ENCODE measurements at regions not wholly inside any gene's neighbourhood (a gene's known extent, or its start where the extent isn't known, plus 50 kb on each side); places are given as distances from the start of the nearest gene placed in this dataset.

GRCh38 chr3:125645616-125646015 is 50.3 kb upstream of the OSBPL11 start:
- in situ Hi-C loops (cut with MboI; ENCODE audit: low sequenced_read_pairs, unreplicated experiment): no loop called here
- TF ChIP-seq CTCF (IDR thresholded peaks at IDR 0.05; ENCODE audit: borderline replicate concordance, control extremely low read depth, extremely low read depth, insufficient read depth, missing control alignments): no peak
- no peak for DNase-seq (ENCODE audit: low spot score)

GRCh38 chr3:125646581-125646980 is 51.3 kb upstream of the OSBPL11 start:
- in situ Hi-C loops (cut with MboI; ENCODE audit: low sequenced_read_pairs, unreplicated experiment): no loop called here
- no peak for DNase-seq (ENCODE audit: low spot score)
- TF ChIP-seq CTCF (IDR thresholded peaks at IDR 0.05; ENCODE audit: borderline replicate concordance, control extremely low read depth, extremely low read depth, insufficient read depth, missing control alignments): no peak

GRCh38 chr3:125647318-125648014 is 52.2 kb upstream of the OSBPL11 start:
- in situ Hi-C loops (cut with MboI; ENCODE audit: low sequenced_read_pairs, unreplicated experiment): no loop called here
- DNase-seq (ENCODE audit: low spot score): no peak
- TF ChIP-seq CTCF (IDR thresholded peaks at IDR 0.05; ENCODE audit: borderline replicate concordance, control extremely low read depth, extremely low read depth, insufficient read depth, missing control alignments): no peak

GRCh38 chr3:125651244-125651643 is 55.9 kb upstream of the OSBPL11 start:
- in situ Hi-C loops (cut with MboI; ENCODE audit: low sequenced_read_pairs, unreplicated experiment): no loop called here
- TF ChIP-seq CTCF (IDR thresholded peaks at IDR 0.05; ENCODE audit: borderline replicate concordance, control extremely low read depth, extremely low read depth, insufficient read depth, missing control alignments): no peak

GRCh38 chr3:125652349-125652748 is 57.1 kb upstream of the OSBPL11 start:
- no peak for DNase-seq (ENCODE audit: low spot score)
- in situ Hi-C loops (cut with MboI; ENCODE audit: low sequenced_read_pairs, unreplicated experiment): no loop called here
- no peak for TF ChIP-seq CTCF (IDR thresholded peaks at IDR 0.05; ENCODE audit: borderline replicate concordance, control extremely low read depth, extremely low read depth, insufficient read depth, missing control alignments)

More at GRCh38 chr3:125651244-125651643, 55.9 kb upstream of the OSBPL11 start:
- no peak for DNase-seq (ENCODE audit: low spot score)

- no peak for TF ChIP-seq CTCF (IDR thresholded peaks at IDR 0.05; ENCODE audit: borderline replicate concordance, control extremely low read depth, extremely low read depth, insufficient read depth, missing control alignments)
- in situ Hi-C loops (cut with MboI; ENCODE audit: low sequenced_read_pairs, unreplicated experiment): no loop called here
- no peak for DNase-seq (ENCODE audit: low spot score)
These were observed 59.2 kb upstream of the OSBPL11 start for GRCh38 chr3:125654526-125654925.

Measured in GM13976 (cell line).